Natural killer cell (primary cell): ENCODE measurements at regions not wholly inside any gene's neighbourhood (a gene's known extent, or its start where the extent isn't known, plus 50 kb on each side); places are given as distances from the start of the nearest gene placed in this dataset.

Experiments used
- ATAC-seq, 3 donors: fragments of 150-1000 bp in 2 of 3; fragments of 200-7000 bp in 1 of 3; cut with Tn5 transposase; 1 replicate in 1 of 3; 2 replicates in 2 of 3; pipeline ENCODE4 v1.10.0; 2021; ENCODE audit warnings: mild to moderate bottlenecking in 2 of 3, moderate library complexity in 2 of 3
- DNase-seq, 2 donors: peaks; one replicate each; pipeline versions ENCODE4 v3.0.0 to v3.0.0-alpha.2; 2013 to 2021; ENCODE audit warnings: mixed read lengths in 1 of 2
- H3K27ac ChIP-seq: one replicate; pipeline ENCODE4 v1.5.1; 2013; ENCODE audit warnings: mild to moderate bottlenecking, low read length
- H3K27me3 ChIP-seq: one replicate; pipeline ENCODE4 v1.6.1; 2013; ENCODE audit warnings: low read length; ENCODE audit not compliant: control insufficient read depth, insufficient read depth
- H3K36me3 ChIP-seq: one replicate; pipeline ENCODE4 v1.6.1; 2013; ENCODE audit warnings: low read length; ENCODE audit not compliant: control insufficient read depth, insufficient read depth
- H3K4me1 ChIP-seq: one replicate; pipeline ENCODE4 v1.6.1; 2013; ENCODE audit warnings: low read length; ENCODE audit not compliant: control insufficient read depth, insufficient read depth
- H3K4me3 ChIP-seq: one replicate; pipeline ENCODE4 v1.5.1; 2013; ENCODE audit warnings: low read length
- H3K9me3 ChIP-seq: one replicate; pipeline ENCODE4 v1.6.1; 2013; ENCODE audit warnings: low read length; ENCODE audit not compliant: control insufficient read depth, insufficient read depth
- H3K27ac Mint-ChIP-seq, 2 donors: one replicate each; pipeline ENCODE4 v1.8.0; 2022; ENCODE audit warnings: mild to moderate bottlenecking in 2 of 2, mixed read lengths in 2 of 2, moderate library complexity in 1 of 2
- H3K27me3 Mint-ChIP-seq, 2 donors: one replicate each; pipeline ENCODE4 v1.8.0; 2022; ENCODE audit warnings: low read depth in 2 of 2, mixed read lengths in 2 of 2
- H3K36me3 Mint-ChIP-seq: one replicate; pipeline ENCODE4 v1.8.0; 2022; ENCODE audit warnings: mixed read lengths
- H3K4me1 Mint-ChIP-seq, 2 donors: one replicate each; pipeline ENCODE4 v1.8.0; 2022; ENCODE audit warnings: mixed read lengths in 2 of 2
- H3K4me3 Mint-ChIP-seq: one replicate; pipeline ENCODE4 v1.8.0; 2022; ENCODE audit warnings: mild to moderate bottlenecking, moderate library complexity, mixed read lengths
- H3K9me3 Mint-ChIP-seq, 2 donors: one replicate each; pipeline ENCODE4 v1.8.0; 2022; ENCODE audit warnings: mixed read lengths in 2 of 2
- WGBS: methylation state at CpG from one replicate; pipeline ENCODE4 v1.1.7; 2013; ENCODE audit warnings: missing lambda C conversion rate; ENCODE audit not compliant: insufficient coverage; 5-methylcytosine and 5-hydroxymethylcytosine counted together
- intact Hi-C: fragments of 100-400 bp; cut with micrococcal nuclease; formaldehyde crosslinking; loops from one replicate; pipeline ENCODE4 v1.14.2; 2022
- TF ChIP-seq, protein P1 (sequence below): fragments of 200-600 bp; IDR thresholded peaks from one replicate; pipeline ENCODE4 v1.8.0; 2022; ENCODE audit warnings: antibody characterized with exemption

GRCh38 chr4:38466401-38466800, 197.6 kb upstream of the KLF3 start:
- 100% methylated on average over 1 of the region's 1 CpG for WGBS

DNA sequence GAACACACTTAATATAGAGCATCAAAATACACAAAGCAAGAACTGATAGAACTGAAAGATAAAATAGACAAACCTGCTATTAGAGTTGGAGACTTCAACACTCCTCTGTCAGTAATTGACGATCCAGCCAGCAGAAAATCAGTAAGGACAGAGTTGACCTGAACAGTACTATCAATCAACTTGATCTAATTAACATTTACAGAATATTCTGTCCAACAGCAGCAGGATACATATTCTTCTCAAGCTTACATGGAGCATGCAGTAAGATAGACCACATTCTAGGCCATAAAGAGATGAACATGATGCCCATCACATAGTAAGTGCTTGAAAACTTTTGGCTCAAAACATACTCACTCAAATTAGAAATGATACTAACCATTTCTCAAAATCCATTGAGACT, 196.7 kb upstream of the KLF3 start:
- Histone ChIP-seq H3K36me3 (no peaks in the 10 kb centered on the region), H3K27ac (no peak overlapping the region), H3K27me3 (no peaks in the 10 kb centered on the region), H3K4me1 (peaks cover 5% of the 10 kb centered on the region), H3K4me3 (no peak overlapping the region), H3K9me3 (no peaks in the 10 kb centered on the region)
- intact Hi-C loops = no loop called here
- no peaks in the 10 kb centered on the region for H3K9me3 Mint-ChIP-seq
- TF ChIP-seq, protein P1, sequence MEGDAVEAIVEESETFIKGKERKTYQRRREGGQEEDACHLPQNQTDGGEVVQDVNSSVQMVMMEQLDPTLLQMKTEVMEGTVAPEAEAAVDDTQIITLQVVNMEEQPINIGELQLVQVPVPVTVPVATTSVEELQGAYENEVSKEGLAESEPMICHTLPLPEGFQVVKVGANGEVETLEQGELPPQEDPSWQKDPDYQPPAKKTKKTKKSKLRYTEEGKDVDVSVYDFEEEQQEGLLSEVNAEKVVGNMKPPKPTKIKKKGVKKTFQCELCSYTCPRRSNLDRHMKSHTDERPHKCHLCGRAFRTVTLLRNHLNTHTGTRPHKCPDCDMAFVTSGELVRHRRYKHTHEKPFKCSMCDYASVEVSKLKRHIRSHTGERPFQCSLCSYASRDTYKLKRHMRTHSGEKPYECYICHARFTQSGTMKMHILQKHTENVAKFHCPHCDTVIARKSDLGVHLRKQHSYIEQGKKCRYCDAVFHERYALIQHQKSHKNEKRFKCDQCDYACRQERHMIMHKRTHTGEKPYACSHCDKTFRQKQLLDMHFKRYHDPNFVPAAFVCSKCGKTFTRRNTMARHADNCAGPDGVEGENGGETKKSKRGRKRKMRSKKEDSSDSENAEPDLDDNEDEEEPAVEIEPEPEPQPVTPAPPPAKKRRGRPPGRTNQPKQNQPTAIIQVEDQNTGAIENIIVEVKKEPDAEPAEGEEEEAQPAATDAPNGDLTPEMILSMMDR = no peak
- 88% methylated on average over 1 of the region's 1 CpG for WGBS
- DNase-seq (no peak), ATAC-seq (no peak)
- H3K4me3 Mint-ChIP-seq = no peak overlapping the region
- no peaks in the 10 kb centered on the region for H3K27me3 Mint-ChIP-seq
- H3K27ac Mint-ChIP-seq = no peak overlapping the region
- H3K36me3 Mint-ChIP-seq = peaks cover 7% of the 10 kb centered on the region
- peaks cover 7 to 16% of the 10 kb centered on the region in 2 donors for H3K4me1 Mint-ChIP-seq

More at GRCh38 chr4:38466401-38466800, 197.6 kb upstream of the KLF3 start:
- DNase-seq = no peak
- H3K27me3 Mint-ChIP-seq = no peaks in the 10 kb centered on the region
- Histone ChIP-seq H3K9me3 (no peaks in the 10 kb centered on the region), H3K27ac (no peak overlapping the region), H3K27me3 (no peaks in the 10 kb centered on the region), H3K36me3 (no peaks in the 10 kb centered on the region), H3K4me3 (no peak overlapping the region), H3K4me1 (peaks cover 5% of the 10 kb centered on the region)
- H3K27ac Mint-ChIP-seq = no peak overlapping the region
- intact Hi-C loops = no loop called here
- peaks cover 7 to 16% of the 10 kb centered on the region in 2 donors for H3K4me1 Mint-ChIP-seq
- no peak overlapping the region for H3K4me3 Mint-ChIP-seq
- no peak for ATAC-seq
- no peaks in the 10 kb centered on the region for H3K9me3 Mint-ChIP-seq
- TF ChIP-seq, protein P1 = no peak
- H3K36me3 Mint-ChIP-seq = peaks cover 7% of the 10 kb centered on the region

- 86% methylated on average over 3 of the region's 3 CpGs for WGBS
- H3K4me1 Mint-ChIP-seq = peaks cover 7 to 11% of the 10 kb centered on the region in 2 donors
- no peak overlapping the region for H3K4me3 ChIP-seq
- no peak overlapping the region for H3K4me3 Mint-ChIP-seq
- H3K36me3 Mint-ChIP-seq = peaks cover 7% of the 10 kb centered on the region
- H3K27ac ChIP-seq = no peak overlapping the region
- H3K9me3 ChIP-seq = no peaks in the 10 kb centered on the region
- no peak for ATAC-seq
- no peak overlapping the region for H3K27ac Mint-ChIP-seq
- H3K9me3 Mint-ChIP-seq = no peaks in the 10 kb centered on the region
- H3K4me1 ChIP-seq = peaks cover 5% of the 10 kb centered on the region
- TF ChIP-seq, protein P1 = no peak
- DNase-seq = no peak
- intact Hi-C loops = no loop called here
- H3K27me3 Mint-ChIP-seq = no peaks in the 10 kb centered on the region
- no peaks in the 10 kb centered on the region for H3K27me3 ChIP-seq
- no peaks in the 10 kb centered on the region for H3K36me3 ChIP-seq
Measured at GRCh38 chr4:38468339-38468866, 195.6 kb upstream of the KLF3 start.

- H3K4me3 Mint-ChIP-seq = no peak overlapping the region
- H3K9me3 ChIP-seq = no peaks in the 10 kb centered on the region
- H3K36me3 ChIP-seq = no peaks in the 10 kb centered on the region
- H3K4me1 ChIP-seq = peaks cover 5% of the 10 kb centered on the region
- H3K4me3 ChIP-seq = no peak overlapping the region
- no peaks in the 10 kb centered on the region for H3K9me3 Mint-ChIP-seq
- peaks cover 7% of the 10 kb centered on the region for H3K36me3 Mint-ChIP-seq
- no peak overlapping the region for H3K27ac ChIP-seq
- DNase-seq (no peak), ATAC-seq (no peak)
- 82% methylated on average over 3 of the region's 3 CpGs for whole genome bisulfite sequencing
- H3K27me3 Mint-ChIP-seq = no peaks in the 10 kb centered on the region
- H3K27me3 ChIP-seq = no peaks in the 10 kb centered on the region
- TF ChIP-seq, protein P1 = no peak
- intact Hi-C loops = no loop called here
- H3K4me1 Mint-ChIP-seq = peaks cover 6 to 7% of the 10 kb centered on the region in 2 donors
- H3K27ac Mint-ChIP-seq = no peak overlapping the region
Measured at GRCh38 chr4:38469410-38469809, 194.6 kb upstream of the KLF3 start.
